ENCODE measurements at regions not wholly inside any gene's neighbourhood (a gene's known extent, or its start where the extent isn't known, plus 50 kb on each side); places are given as distances from the start of the nearest gene placed in this dataset.

DNA sequence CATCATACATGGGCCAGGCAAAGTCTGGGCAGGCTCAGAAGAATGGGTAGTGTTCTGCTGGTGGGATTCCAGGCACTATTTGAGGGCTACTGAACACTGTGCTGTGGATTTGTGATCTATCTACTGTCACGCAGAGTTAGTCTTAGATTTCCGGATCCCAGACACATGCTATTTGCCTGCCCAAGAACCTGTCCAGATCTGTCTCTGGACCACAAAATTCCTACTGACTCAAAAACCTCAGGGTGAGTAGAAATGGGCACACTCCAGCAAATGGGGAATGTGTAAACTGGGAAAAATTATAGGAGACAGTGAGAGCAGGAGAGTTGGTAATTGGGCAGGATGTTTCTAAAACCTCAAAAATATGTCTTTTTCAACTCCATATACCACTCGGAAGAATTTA, 129.9 kb downstream of the GALC start:
- TF ChIP-seq, protein P1, sequence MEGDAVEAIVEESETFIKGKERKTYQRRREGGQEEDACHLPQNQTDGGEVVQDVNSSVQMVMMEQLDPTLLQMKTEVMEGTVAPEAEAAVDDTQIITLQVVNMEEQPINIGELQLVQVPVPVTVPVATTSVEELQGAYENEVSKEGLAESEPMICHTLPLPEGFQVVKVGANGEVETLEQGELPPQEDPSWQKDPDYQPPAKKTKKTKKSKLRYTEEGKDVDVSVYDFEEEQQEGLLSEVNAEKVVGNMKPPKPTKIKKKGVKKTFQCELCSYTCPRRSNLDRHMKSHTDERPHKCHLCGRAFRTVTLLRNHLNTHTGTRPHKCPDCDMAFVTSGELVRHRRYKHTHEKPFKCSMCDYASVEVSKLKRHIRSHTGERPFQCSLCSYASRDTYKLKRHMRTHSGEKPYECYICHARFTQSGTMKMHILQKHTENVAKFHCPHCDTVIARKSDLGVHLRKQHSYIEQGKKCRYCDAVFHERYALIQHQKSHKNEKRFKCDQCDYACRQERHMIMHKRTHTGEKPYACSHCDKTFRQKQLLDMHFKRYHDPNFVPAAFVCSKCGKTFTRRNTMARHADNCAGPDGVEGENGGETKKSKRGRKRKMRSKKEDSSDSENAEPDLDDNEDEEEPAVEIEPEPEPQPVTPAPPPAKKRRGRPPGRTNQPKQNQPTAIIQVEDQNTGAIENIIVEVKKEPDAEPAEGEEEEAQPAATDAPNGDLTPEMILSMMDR (IDR thresholded peaks at IDR 0.05; ENCODE audit: low read length), result no peak
- TF ChIP-seq EZH2 (optimal IDR thresholded peaks at IDR 0.05; ENCODE audit: low read depth, low read length), result no peak
